Epithelial cell of prostate (primary cell): ENCODE measurements at regions not wholly inside any gene's neighbourhood (a gene's known extent, or its start where the extent isn't known, plus 50 kb on each side); places are given as distances from the start of the nearest gene placed in this dataset.
"Not testable (repeated sequence)": the region's sequence is repeated elsewhere in the genome, so short reads cannot be mapped to it uniquely, and the experiment has no call there.

ENCODE experiments used
- DNase-seq: peaks from one replicate; pipeline ENCODE4 v3.0.0-alpha.2; 2011; ENCODE audit warnings: low read depth, low spot score
- H3K27ac ChIP-seq: fragments of 450-650 bp; 2 replicates; pipeline ENCODE4 v1.5.1; 2017; ENCODE audit warnings: mild to moderate bottlenecking

GRCh38 chr16:17992416-17992815, 344.1 kb downstream of the NPIPA8 start:
- no peak for DNase-seq
- H3K27ac ChIP-seq = no peak overlapping the region

- no peak for DNase-seq
- H3K27ac ChIP-seq = no peak overlapping the region
These were observed 347.3 kb downstream of the NPIPA8 start for GRCh38 chr16:17989255-17989654.

- H3K27ac ChIP-seq = no peak overlapping the region
- DNase-seq = no peak
These were observed 347.7 kb downstream of the NPIPA8 start for GRCh38 chr16:17988839-17989238.

GRCh38 chr16:17986991-17987390, 349.5 kb downstream of the NPIPA8 start:
- H3K27ac ChIP-seq = no peak overlapping the region
- no peak for DNase-seq

GRCh38 chr16:17984810-17985209, 351.7 kb downstream of the NPIPA8 start:
- DNase-seq = no peak
- no peak overlapping the region for H3K27ac ChIP-seq

- DNase-seq = no peak
- no peak overlapping the region for H3K27ac ChIP-seq
These were observed 352.5 kb downstream of the NPIPA8 start for GRCh38 chr16:17983847-17984639.

GRCh38 chr16:17983114-17983513, 353.4 kb downstream of the NPIPA8 start:
- H3K27ac ChIP-seq = no peak overlapping the region

GRCh38 chr16:17977260-17977659, 359.3 kb downstream of the NPIPA8 start:
- H3K27ac ChIP-seq = no peak overlapping the region
- no peak for DNase-seq

More at GRCh38 chr16:17983114-17983513, 353.4 kb downstream of the NPIPA8 start:
- DNase-seq = no peak

GRCh38 chr16:17972460-17972943, 364.0 kb downstream of the NPIPA8 start:
- no peak overlapping the region for H3K27ac ChIP-seq
- DNase-seq = no peak

- no peak overlapping the region for H3K27ac ChIP-seq
- no peak for DNase-seq
These were observed 365.7 kb downstream of the NPIPA8 start for GRCh38 chr16:17970816-17971331.

- H3K27ac ChIP-seq = no peak overlapping the region
- no peak for DNase-seq
These were observed 366.3 kb downstream of the NPIPA8 start for GRCh38 chr16:17970157-17970765.

GRCh38 chr16:17965133-17965900, 371.2 kb downstream of the NPIPA8 start:
- DNase-seq = no peak
- no peak overlapping the region for H3K27ac ChIP-seq

- no peak for DNase-seq
- H3K27ac ChIP-seq = no peak overlapping the region
These were observed 372.3 kb downstream of the NPIPA8 start for GRCh38 chr16:17964196-17964595.

GRCh38 chr16:17963185-17963836, 373.2 kb downstream of the NPIPA8 start:
- no peak for DNase-seq
- H3K27ac ChIP-seq = no peak overlapping the region

- DNase-seq = no peak
These were observed 373.8 kb downstream of the NPIPA8 start for GRCh38 chr16:17962726-17963125.

GRCh38 chr16:17961822-17962221, 374.7 kb downstream of the NPIPA8 start:
- H3K27ac ChIP-seq, DNase-seq: not testable (repeated sequence)

More at GRCh38 chr16:17962726-17963125, 373.8 kb downstream of the NPIPA8 start:
- no peak overlapping the region for H3K27ac ChIP-seq

- no peak for DNase-seq
- H3K27ac ChIP-seq = no peak overlapping the region
These were observed 385.2 kb downstream of the NPIPA8 start for GRCh38 chr16:17951378-17951777.

GRCh38 chr16:17949982-17950250, 386.6 kb downstream of the NPIPA8 start:
- no peak overlapping the region for H3K27ac ChIP-seq
- DNase-seq = no peak

- no peak for DNase-seq
- H3K27ac ChIP-seq = no peak overlapping the region
These were observed 387.2 kb downstream of the NPIPA8 start for GRCh38 chr16:17949141-17949981.
